ENCODE measurements at regions not wholly inside any gene's neighbourhood (a gene's known extent, or its start where the extent isn't known, plus 50 kb on each side); places are given as distances from the start of the nearest gene placed in this dataset.
"Not testable (repeated sequence)": the region's sequence is repeated elsewhere in the genome, so short reads cannot be mapped to it uniquely, and the experiment has no call there.

- no peak for DNase-seq (ENCODE audit: low spot score)
- FAIRE-seq, result no peak
These were observed 323.0 kb downstream of the UTRN start for GRCh38 chr6:144607998-144608735.

- DNase-seq (ENCODE audit: low spot score) (no peak), FAIRE-seq (no peak)
These were observed 327.7 kb downstream of the UTRN start for GRCh38 chr6:144612811-144613210.

GRCh38 chr6:144613859-144614258, 328.7 kb downstream of the UTRN start:
- FAIRE-seq (no peak), DNase-seq (ENCODE audit: low spot score) (no peak)

DNA sequence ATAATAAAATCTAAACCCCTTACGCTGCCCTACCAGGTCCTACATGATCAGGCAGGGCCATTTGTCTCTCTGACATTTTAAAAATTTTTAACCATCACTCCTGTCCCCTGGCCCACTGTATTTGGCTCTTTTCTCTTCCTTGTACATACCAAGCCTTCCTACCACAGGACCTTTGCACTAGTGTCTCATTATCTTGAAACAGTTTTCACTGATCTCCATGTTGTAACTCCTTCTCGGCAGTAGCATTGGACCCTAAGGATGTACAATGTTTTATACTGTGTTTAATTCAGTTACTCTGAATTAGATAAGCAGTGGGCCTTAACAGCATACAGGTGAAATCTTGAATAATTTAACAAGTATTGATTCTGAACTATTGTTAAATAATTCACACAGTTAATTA, 330.7 kb downstream of the UTRN start:
- FAIRE-seq, result no peak
- no peak for DNase-seq (ENCODE audit: low spot score)

GRCh38 chr6:144617191-144617590, 332.1 kb downstream of the UTRN start:
- FAIRE-seq, result no peak
- no peak for DNase-seq (ENCODE audit: low spot score)

- FAIRE-seq (no peak), DNase-seq (ENCODE audit: low spot score) (no peak)
These were observed 332.6 kb downstream of the UTRN start for GRCh38 chr6:144617708-144618107.

- DNase-seq (ENCODE audit: low spot score) (no peak), FAIRE-seq (no peak)
These were observed 334.8 kb downstream of the UTRN start for GRCh38 chr6:144619966-144620365.

GRCh38 chr6:144621332-144621731, 336.2 kb downstream of the UTRN start:
- no peak for FAIRE-seq

DNA sequence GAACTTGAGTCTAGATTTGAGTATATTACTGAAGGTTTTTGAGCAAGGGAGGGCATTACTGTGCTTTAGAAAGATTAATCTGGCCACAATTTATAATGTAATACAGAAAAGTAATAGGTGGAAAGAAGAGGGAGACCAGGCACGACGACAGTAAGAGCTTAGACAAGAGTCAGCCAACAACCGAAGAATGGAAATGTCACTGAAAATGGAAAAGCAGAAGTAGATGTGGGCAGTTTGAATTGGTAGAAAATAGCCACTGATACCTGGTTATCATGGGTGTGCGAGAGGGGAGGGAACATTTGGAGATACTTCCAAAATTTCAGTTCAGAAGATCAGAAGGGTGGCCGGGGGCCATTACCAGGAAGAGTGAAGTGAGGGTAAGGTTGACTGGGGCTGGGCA, 339.1 kb downstream of the UTRN start:
- no peak for FAIRE-seq

More at GRCh38 chr6:144621332-144621731, 336.2 kb downstream of the UTRN start:
- DNase-seq (ENCODE audit: low spot score), result no peak

DNA sequence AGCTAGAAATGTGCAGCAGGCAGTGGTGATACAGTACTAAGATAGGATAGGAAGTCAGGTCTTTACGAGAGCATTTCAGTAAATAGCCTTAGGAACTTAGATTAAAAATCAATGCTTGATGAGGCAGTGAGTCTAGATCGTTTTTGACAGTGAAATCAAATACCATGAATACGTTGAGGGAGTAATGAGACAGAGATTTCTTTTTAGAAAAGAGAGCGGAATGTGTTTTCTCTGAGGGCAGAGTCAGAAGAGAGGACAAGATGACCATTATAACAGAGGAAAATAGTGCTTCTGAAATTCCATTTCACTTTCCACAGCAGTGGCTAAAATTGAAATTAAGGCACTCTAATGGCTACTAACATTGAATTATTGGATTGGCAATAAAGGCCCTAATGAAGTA, 339.6 kb downstream of the UTRN start:
- DNase-seq (ENCODE audit: low spot score), result no peak
- no peak for FAIRE-seq

More for the DNA sequence above, 339.1 kb downstream of the UTRN start:
- DNase-seq (ENCODE audit: low spot score), result no peak

GRCh38 chr6:144630857-144631256, 345.7 kb downstream of the UTRN start:
- FAIRE-seq (peak; percentile 20), DNase-seq (ENCODE audit: low spot score) (no peak)

- no peak for FAIRE-seq
These were observed 347.1 kb downstream of the UTRN start for GRCh38 chr6:144632266-144632665.

GRCh38 chr6:144633886-144634285, 348.8 kb downstream of the UTRN start:
- FAIRE-seq, result no peak
- no peak for DNase-seq (ENCODE audit: low spot score)

More at GRCh38 chr6:144632266-144632665, 347.1 kb downstream of the UTRN start:
- no peak for DNase-seq (ENCODE audit: low spot score)

- DNase-seq (ENCODE audit: low spot score) (no peak), FAIRE-seq (no peak)
These were observed 349.2 kb downstream of the UTRN start for GRCh38 chr6:144634371-144634770.

- DNase-seq (ENCODE audit: low spot score) (no peak), FAIRE-seq (no peak)
These were observed 349.9 kb downstream of the UTRN start for GRCh38 chr6:144635051-144635450.

- DNase-seq (ENCODE audit: low spot score); FAIRE-seq: not testable (repeated sequence)
These were observed 350.9 kb downstream of the UTRN start for GRCh38 chr6:144636025-144636424.

GRCh38 chr6:144637541-144637940, 352.4 kb downstream of the UTRN start:
- DNase-seq (ENCODE audit: low spot score) (no peak), FAIRE-seq (no peak)

DNA sequence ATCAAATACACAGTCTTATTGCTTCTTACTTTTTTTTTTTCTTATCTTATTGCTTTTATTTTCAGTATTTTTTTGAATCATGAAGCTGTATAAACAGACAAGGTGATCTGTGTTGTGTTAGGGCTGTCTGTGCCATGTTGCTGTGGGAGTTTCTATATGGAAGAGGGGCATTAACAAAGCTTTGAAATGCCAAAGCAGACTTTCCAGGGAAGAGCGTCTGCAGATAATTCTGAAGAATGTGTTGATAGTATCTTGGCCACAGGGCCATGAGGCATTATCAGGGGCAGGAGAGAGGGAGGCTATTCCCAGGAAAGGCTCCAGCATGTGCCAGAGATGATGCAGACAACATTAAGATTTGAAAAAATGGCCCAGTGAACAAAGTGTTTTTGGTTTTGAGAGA, 354.5 kb downstream of the UTRN start:
- DNase-seq (ENCODE audit: low spot score), result no peak
- FAIRE-seq, result no peak

- FAIRE-seq (no peak), DNase-seq (ENCODE audit: low spot score) (no peak)
These were observed 356.2 kb downstream of the UTRN start for GRCh38 chr6:144641286-144641685.

GRCh38 chr6:144644776-144645175, 359.6 kb downstream of the UTRN start:
- FAIRE-seq (no peak), DNase-seq (ENCODE audit: low spot score) (no peak)

DNA sequence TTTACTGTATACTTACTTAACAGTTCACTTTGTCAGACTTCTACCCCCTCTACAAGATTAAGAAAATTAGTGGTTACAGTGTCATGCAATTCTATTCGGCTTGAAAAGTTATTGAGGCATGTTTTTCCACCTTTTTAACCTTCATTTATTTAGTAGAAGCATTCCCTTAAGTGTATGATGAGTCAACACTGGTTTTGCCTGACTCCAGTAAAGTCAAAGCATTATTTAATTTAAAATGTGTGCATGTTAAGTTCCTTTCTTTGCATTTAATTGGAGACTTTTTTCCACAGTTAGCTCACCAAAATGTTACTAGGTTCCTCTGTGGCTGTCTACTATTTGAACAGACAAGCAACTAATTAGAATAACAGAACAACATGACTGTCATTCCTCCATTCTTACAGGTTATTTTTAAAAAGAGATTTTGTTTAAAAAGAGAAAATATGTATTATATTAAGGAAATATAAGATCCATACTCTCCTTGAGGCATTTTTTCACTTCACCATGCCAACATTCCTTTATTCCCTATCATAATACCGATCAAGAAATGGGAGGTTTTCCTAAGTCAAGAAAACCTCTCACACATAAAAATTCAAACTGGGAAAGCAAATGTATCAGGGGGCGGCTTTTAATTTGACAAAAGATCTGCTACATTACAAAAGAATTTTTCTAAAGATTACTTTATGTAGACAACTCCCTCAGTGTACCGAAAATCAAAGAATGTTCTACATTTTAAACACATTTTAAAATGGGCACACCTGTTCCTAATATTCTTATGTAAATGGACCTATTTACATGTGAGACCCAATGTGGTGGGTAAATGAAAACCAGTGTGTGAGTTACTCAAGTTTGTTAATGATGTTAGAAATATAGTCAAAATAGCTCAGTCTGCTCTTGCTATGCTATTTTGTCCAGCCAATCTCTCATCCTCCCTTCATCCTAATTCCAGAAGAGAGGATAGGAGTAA, 361.2 kb downstream of the UTRN start:
- no peak for DNase-seq (ENCODE audit: low spot score)
- no peak for FAIRE-seq

DNA sequence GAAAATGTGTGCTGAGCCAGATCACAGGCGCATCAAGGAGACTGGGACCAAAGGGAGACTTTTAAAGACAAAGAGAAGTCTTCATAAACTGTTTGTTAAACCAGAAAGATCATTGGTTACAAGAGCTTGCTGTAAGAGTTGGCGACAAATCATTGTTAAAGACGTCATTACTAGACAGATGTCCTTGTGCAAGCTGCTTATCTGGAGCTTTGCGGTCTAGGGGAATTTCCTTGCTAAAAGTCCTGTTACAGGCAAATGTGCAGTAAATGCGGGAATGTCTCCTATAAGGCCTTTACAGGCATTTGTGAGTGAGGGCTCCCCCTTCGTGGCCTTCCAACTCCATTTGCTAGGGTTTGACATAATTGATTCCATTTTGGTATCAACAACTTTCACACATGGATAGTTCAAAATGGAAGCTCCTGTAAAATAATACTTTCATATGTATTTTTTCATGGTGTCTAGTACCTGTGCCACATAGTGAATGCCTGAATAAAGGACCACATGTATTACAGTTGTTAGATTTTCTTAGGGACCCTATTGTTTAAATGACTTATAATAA, 362.4 kb downstream of the UTRN start:
- DNase-seq (ENCODE audit: low spot score) (no peak), FAIRE-seq (no peak)
